Glutamatergic neuron (in vitro differentiated cells): ENCODE measurements at regions not wholly inside any gene's neighbourhood (a gene's known extent, or its start where the extent isn't known, plus 50 kb on each side); places are given as distances from the start of the nearest gene placed in this dataset.

Experiments
- DNase-seq: peaks from one replicate; pipeline ENCODE4 v3.0.0; 2022
- H3K27ac Mint-ChIP-seq: one replicate; pipeline ENCODE4 v1.8.0; 2020; ENCODE audit warnings: mild to moderate bottlenecking, mixed read lengths, inconsistent platforms; ENCODE audit not compliant: unreplicated experiment
- H3K27me3 Mint-ChIP-seq: one replicate; pipeline ENCODE4 v1.8.0; 2020; ENCODE audit warnings: mild to moderate bottlenecking, moderate library complexity, mixed read lengths, inconsistent platforms; ENCODE audit not compliant: unreplicated experiment
- H3K36me3 Mint-ChIP-seq: one replicate; pipeline ENCODE4 v1.8.0; 2020; ENCODE audit warnings: mild to moderate bottlenecking, mixed read lengths, inconsistent platforms; ENCODE audit not compliant: unreplicated experiment
- H3K4me1 Mint-ChIP-seq: one replicate; pipeline ENCODE4 v1.8.0; 2020; ENCODE audit warnings: mild to moderate bottlenecking, low read depth, mixed read lengths, inconsistent platforms; ENCODE audit not compliant: unreplicated experiment
- H3K4me3 Mint-ChIP-seq: one replicate; pipeline ENCODE4 v1.8.0; 2020; ENCODE audit warnings: mild to moderate bottlenecking, mixed read lengths, inconsistent platforms; ENCODE audit not compliant: unreplicated experiment
- H3K9me3 Mint-ChIP-seq: one replicate; pipeline ENCODE4 v1.8.0; 2020; ENCODE audit warnings: mild to moderate bottlenecking, moderate library complexity, mixed read lengths, inconsistent platforms; ENCODE audit not compliant: unreplicated experiment
- CTCF ChIP-seq: fragments of 200-600 bp; sonication (generic); IDR thresholded peaks from one replicate; pipeline ENCODE4 v1.5.0; 2021; ENCODE audit not compliant: partially characterized antibody, unreplicated experiment

- no peak for TF ChIP-seq CTCF
- DNase-seq: no peak
- Mint-ChIP-seq H3K27me3 (peaks cover 2% of the 10 kb centered on the region), H3K36me3 (no peaks in the 10 kb centered on the region), H3K4me3 (no peak overlapping the region), H3K4me1 (no peaks in the 10 kb centered on the region), H3K9me3 (no peaks in the 10 kb centered on the region), H3K27ac (no peak overlapping the region)
These were observed 166.7 kb downstream of the FHIP1A start for GRCh38 chr4:151575646-151576045.

- Mint-ChIP-seq H3K36me3 (no peaks in the 10 kb centered on the region), H3K9me3 (no peaks in the 10 kb centered on the region), H3K4me3 (no peak overlapping the region), H3K27ac (no peak overlapping the region), H3K27me3 (peaks cover 2% of the 10 kb centered on the region), H3K4me1 (peaks cover 3% of the 10 kb centered on the region)
- TF ChIP-seq CTCF: no peak
- DNase-seq: no peak
These were observed 167.7 kb downstream of the FHIP1A start for GRCh38 chr4:151576627-151577026.

GRCh38 chr4:151581570-151581969, 172.6 kb downstream of the FHIP1A start:
- Mint-ChIP-seq H3K4me1 (peaks cover 22% of the 10 kb centered on the region), H3K27me3 (no peaks in the 10 kb centered on the region), H3K9me3 (peaks cover 2% of the 10 kb centered on the region), H3K36me3 (no peaks in the 10 kb centered on the region), H3K27ac (peak overlapping the region; percentile 29), H3K4me3 (no peak overlapping the region)
- DNase-seq: no peak
- TF ChIP-seq CTCF: no peak

- H3K27me3 Mint-ChIP-seq: no peaks in the 10 kb centered on the region
- peaks cover 22% of the 10 kb centered on the region for H3K4me1 Mint-ChIP-seq
- H3K36me3 Mint-ChIP-seq: no peaks in the 10 kb centered on the region
- peaks cover 2% of the 10 kb centered on the region for H3K9me3 Mint-ChIP-seq
- no peak for DNase-seq
- TF ChIP-seq CTCF: no peak
- peak overlapping the region; percentile 17 for H3K4me3 Mint-ChIP-seq
- H3K27ac Mint-ChIP-seq: peak overlapping the region; percentile 56
These were observed 173.1 kb downstream of the FHIP1A start for GRCh38 chr4:151582098-151582497.

GRCh38 chr4:151583157-151583914, 174.4 kb downstream of the FHIP1A start:
- no peak overlapping the region for H3K4me3 Mint-ChIP-seq
- no peak for TF ChIP-seq CTCF
- peaks cover 22% of the 10 kb centered on the region for H3K4me1 Mint-ChIP-seq
- H3K9me3 Mint-ChIP-seq: peaks cover 2% of the 10 kb centered on the region
- no peak for DNase-seq
- peak overlapping the region; percentile 57 for H3K27ac Mint-ChIP-seq
- H3K36me3 Mint-ChIP-seq: no peaks in the 10 kb centered on the region
- no peaks in the 10 kb centered on the region for H3K27me3 Mint-ChIP-seq
